NCI-H524 treated with DMSO at 0.1 percent for 48 hours (cell line): ENCODE measurements at regions not wholly inside any gene's neighbourhood (a gene's known extent, or its start where the extent isn't known, plus 50 kb on each side); places are given as distances from the start of the nearest gene placed in this dataset.
"Not testable (repeated sequence)": the region's sequence is repeated elsewhere in the genome, so short reads cannot be mapped to it uniquely, and the experiment has no call there.

ENCODE experiments used
- DNase-seq: peaks from one replicate; lab custom pipeline; 2025; lab: John Stamatoyannopoulos, UW

GRCh38 chr7:80018941-80019808 lies 115.5 kb upstream of the GNAI1 start:
- DNase-seq = peak; percentile 17

- no peak for DNase-seq
Observed at GRCh38 chr7:80017101-80017698, 117.4 kb upstream of the GNAI1 start.

- DNase-seq = no peak
Observed at GRCh38 chr7:80014511-80014910, 120.1 kb upstream of the GNAI1 start.

- DNase-seq = no peak
Observed at GRCh38 chr7:80008039-80008438, 126.6 kb upstream of the GNAI1 start.

- DNase-seq = no peak
Observed at GRCh38 chr7:80002865-80003264, 131.8 kb upstream of the GNAI1 start.

- DNase-seq = no peak
Observed at GRCh38 chr7:79998363-79998762, 136.3 kb upstream of the GNAI1 start.

- DNase-seq = no peak
Observed at GRCh38 chr7:79997345-79997744, 137.3 kb upstream of the GNAI1 start.

GRCh38 chr7:79995741-79996140 lies 138.9 kb upstream of the GNAI1 start:
- DNase-seq = not testable (repeated sequence)

GRCh38 chr7:79988653-79989052 lies 146.0 kb upstream of the GNAI1 start:
- DNase-seq = no peak

GRCh38 chr7:79984210-79984609 lies 150.4 kb upstream of the GNAI1 start:
- no peak for DNase-seq

- no peak for DNase-seq
Observed at GRCh38 chr7:79982141-79982770, 152.4 kb upstream of the GNAI1 start.

GRCh38 chr7:79980376-79980775 lies 154.3 kb upstream of the GNAI1 start:
- no peak for DNase-seq

- DNase-seq = no peak
Observed at GRCh38 chr7:79979437-79979836, 155.2 kb upstream of the GNAI1 start.

- no peak for DNase-seq
Observed at GRCh38 chr7:79977481-79977880, 157.2 kb upstream of the GNAI1 start.

- not testable (repeated sequence) for DNase-seq
Observed at GRCh38 chr7:79976711-79977020, 158.0 kb upstream of the GNAI1 start.

GRCh38 chr7:79975986-79976710 lies 158.5 kb upstream of the GNAI1 start:
- not testable (repeated sequence) for DNase-seq

- DNase-seq = no peak
Observed at GRCh38 chr7:79973455-79973854, 161.2 kb upstream of the GNAI1 start.

GRCh38 chr7:79971058-79971457 lies 163.6 kb upstream of the GNAI1 start:
- DNase-seq = no peak

GRCh38 chr7:79968894-79969293 lies 165.7 kb upstream of the GNAI1 start:
- DNase-seq = peak; percentile 64

GRCh38 chr7:79968077-79968648 lies 166.5 kb upstream of the GNAI1 start:
- DNase-seq = no peak

- no peak for DNase-seq
Observed at GRCh38 chr7:79965946-79966345, 168.7 kb upstream of the GNAI1 start.

GRCh38 chr7:79964463-79964862 lies 170.2 kb upstream of the GNAI1 start:
- no peak for DNase-seq
